K562 (cell line): ENCODE measurements at regions not wholly inside any gene's neighbourhood (a gene's known extent, or its start where the extent isn't known, plus 50 kb on each side); places are given as distances from the start of the nearest gene placed in this dataset.

ENCODE experiments used
- ETV6 ChIP-seq, 3 experiments: fragments of 150-350 bp in 1 of 3; sonication (generic) in 1 of 3; formaldehyde crosslinking in 1 of 3; IDR thresholded peaks; 2 replicates each; pipeline versions ENCODE4 v1.6.1 to v1.8.0; 2014 to 2022; ENCODE audit warnings: borderline replicate concordance in 2 of 3, low read depth in 2 of 3, antibody characterized with exemption in 1 of 3, low read length in 1 of 3, mild to moderate bottlenecking in 1 of 3, missing genetic modification reagents in 1 of 3
- TF ChIP-seq, protein P1 (sequence below): fragments of 200-800 bp; sonication (Bioruptor generic); IDR thresholded peaks from 2 replicates; pipeline ENCODE4 v1.6.1; 2016; ENCODE audit warnings: missing genetic modification characterization, missing compliant biosample characterization

DNA sequence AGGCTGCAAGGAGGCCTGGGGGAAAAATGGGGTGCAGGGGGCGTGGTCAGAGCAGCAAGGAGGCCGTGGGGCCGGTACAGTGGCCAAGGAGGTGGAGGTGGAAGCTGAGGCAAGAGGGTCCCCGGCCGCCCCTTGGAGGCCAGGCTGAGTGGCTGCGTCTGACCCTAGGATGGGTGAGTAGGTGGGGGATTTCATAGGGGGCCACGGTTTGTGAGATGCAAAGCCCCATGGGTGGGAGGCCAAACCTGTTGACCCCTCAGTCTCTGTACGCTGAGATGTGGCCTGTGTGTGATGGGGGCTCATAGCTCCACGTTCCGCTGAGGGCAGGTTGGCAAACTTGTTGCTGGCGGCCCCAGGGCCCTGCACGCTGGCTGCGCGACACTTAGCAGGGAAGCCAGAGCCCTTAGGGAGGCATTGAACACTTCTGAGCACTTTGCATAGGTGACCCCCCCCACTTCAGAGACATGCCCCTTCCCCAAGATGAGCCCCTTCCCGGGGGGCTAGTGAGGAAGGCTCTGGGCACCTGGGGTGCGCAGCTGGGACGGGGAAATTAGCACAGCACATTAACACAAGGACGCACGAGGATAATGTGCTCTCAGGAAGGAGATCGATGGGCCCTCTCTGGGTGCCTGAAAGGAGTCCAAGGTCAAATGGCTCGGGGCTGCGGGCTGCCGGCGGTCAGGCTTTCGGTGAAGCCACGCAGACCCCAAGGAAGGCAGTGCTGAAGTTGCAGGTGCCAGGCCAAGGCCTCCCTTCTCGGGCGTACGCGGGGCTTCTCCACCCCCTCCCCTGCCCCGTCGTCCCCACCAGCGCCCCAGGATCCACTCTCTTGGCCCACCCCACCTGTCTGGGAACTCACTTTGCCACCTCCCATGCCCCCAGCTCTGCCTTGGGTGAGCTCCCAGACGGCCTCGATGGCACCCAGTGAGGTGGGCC lies 107.4 kb downstream of the HMX1 start:
- TF ChIP-seq, protein P1, sequence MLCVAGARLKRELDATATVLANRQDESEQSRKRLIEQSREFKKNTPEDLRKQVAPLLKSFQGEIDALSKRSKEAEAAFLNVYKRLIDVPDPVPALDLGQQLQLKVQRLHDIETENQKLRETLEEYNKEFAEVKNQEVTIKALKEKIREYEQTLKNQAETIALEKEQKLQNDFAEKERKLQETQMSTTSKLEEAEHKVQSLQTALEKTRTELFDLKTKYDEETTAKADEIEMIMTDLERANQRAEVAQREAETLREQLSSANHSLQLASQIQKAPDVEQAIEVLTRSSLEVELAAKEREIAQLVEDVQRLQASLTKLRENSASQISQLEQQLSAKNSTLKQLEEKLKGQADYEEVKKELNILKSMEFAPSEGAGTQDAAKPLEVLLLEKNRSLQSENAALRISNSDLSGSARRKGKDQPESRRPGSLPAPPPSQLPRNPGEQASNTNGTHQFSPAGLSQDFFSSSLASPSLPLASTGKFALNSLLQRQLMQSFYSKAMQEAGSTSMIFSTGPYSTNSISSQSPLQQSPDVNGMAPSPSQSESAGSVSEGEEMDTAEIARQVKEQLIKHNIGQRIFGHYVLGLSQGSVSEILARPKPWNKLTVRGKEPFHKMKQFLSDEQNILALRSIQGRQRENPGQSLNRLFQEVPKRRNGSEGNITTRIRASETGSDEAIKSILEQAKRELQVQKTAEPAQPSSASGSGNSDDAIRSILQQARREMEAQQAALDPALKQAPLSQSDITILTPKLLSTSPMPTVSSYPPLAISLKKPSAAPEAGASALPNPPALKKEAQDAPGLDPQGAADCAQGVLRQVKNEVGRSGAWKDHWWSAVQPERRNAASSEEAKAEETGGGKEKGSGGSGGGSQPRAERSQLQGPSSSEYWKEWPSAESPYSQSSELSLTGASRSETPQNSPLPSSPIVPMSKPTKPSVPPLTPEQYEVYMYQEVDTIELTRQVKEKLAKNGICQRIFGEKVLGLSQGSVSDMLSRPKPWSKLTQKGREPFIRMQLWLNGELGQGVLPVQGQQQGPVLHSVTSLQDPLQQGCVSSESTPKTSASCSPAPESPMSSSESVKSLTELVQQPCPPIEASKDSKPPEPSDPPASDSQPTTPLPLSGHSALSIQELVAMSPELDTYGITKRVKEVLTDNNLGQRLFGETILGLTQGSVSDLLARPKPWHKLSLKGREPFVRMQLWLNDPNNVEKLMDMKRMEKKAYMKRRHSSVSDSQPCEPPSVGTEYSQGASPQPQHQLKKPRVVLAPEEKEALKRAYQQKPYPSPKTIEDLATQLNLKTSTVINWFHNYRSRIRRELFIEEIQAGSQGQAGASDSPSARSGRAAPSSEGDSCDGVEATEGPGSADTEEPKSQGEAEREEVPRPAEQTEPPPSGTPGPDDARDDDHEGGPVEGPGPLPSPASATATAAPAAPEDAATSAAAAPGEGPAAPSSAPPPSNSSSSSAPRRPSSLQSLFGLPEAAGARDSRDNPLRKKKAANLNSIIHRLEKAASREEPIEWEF (CRISPR knock-in tag) = no peak
- TF ChIP-seq ETV6 (IDR thresholded peaks at IDR 0.05; ENCODE audit: borderline replicate concordance in 1 of 2, low read depth in 2 of 2, low read length in 1 of 2) (no peak), ETV6 (CRISPR knock-in tag; IDR thresholded peaks at IDR 0.05; ENCODE audit: borderline replicate concordance) (no peak)
